Activated T-cell treated with anti-CD3 and anti-CD28 coated beads, Interleukin-2, amount 50 U/mL, for 72 hours (primary cell): ENCODE measurements at regions not wholly inside any gene's neighbourhood (a gene's known extent, or its start where the extent isn't known, plus 50 kb on each side); places are given as distances from the start of the nearest gene placed in this dataset.
"Not testable (repeated sequence)": the region's sequence is repeated elsewhere in the genome, so short reads cannot be mapped to it uniquely, and the experiment has no call there.

Experiments
- ATAC-seq, 2 donors: fragments of 150-1000 bp; cut with Tn5 transposase; replicated peaks in 1 of 2; 2 replicates each; pipeline ENCODE4 v1.10.0; 2021; ENCODE audit warnings: moderate library complexity in 2 of 2, mild to moderate bottlenecking in 1 of 2
- DNase-seq, 2 donors: peaks; one replicate each; pipeline ENCODE4 v3.0.0; 2021 to 2022; ENCODE audit warnings: mixed read lengths in 1 of 2
- H3K27ac Mint-ChIP-seq: one replicate; pipeline ENCODE4 v1.8.0; 2022; ENCODE audit warnings: mild to moderate bottlenecking, moderate library complexity, mixed read lengths
- H3K27me3 Mint-ChIP-seq: one replicate; pipeline ENCODE4 v1.8.0; 2022; ENCODE audit warnings: low read depth, mixed read lengths
- H3K36me3 Mint-ChIP-seq, 2 donors: one replicate each; pipeline ENCODE4 v1.8.0; 2022; ENCODE audit warnings: mixed read lengths in 2 of 2, mild to moderate bottlenecking in 1 of 2; ENCODE audit not compliant: insufficient read depth in 2 of 2
- H3K4me1 Mint-ChIP-seq: one replicate; pipeline ENCODE4 v1.8.0; 2022; ENCODE audit warnings: low read depth, mixed read lengths
- H3K4me3 Mint-ChIP-seq, 2 donors: one replicate each; pipeline ENCODE4 v1.8.0; 2022; ENCODE audit warnings: mild to moderate bottlenecking in 2 of 2, mixed read lengths in 2 of 2, moderate library complexity in 2 of 2
- H3K9me3 Mint-ChIP-seq, 2 donors: one replicate each; pipeline ENCODE4 v1.8.0; 2022; ENCODE audit warnings: mixed read lengths in 2 of 2

GRCh38 chr5:63085561-63085960 lies 506.9 kb downstream of the LRRC70 start:
- no peaks in the 10 kb centered on the region for H3K27me3 Mint-ChIP-seq
- DNase-seq: no peak
- H3K36me3 Mint-ChIP-seq: no peaks in the 10 kb centered on the region
- no peaks in the 10 kb centered on the region for H3K4me1 Mint-ChIP-seq
- no peak overlapping the region for H3K4me3 Mint-ChIP-seq
- ATAC-seq: no peak
- peaks cover 0 to 1% of the 10 kb centered on the region in 2 donors for H3K9me3 Mint-ChIP-seq
- no peak overlapping the region for H3K27ac Mint-ChIP-seq

- H3K4me3 Mint-ChIP-seq, DNase-seq, H3K4me1 Mint-ChIP-seq, H3K27me3 Mint-ChIP-seq, H3K27ac Mint-ChIP-seq, H3K9me3 Mint-ChIP-seq, H3K36me3 Mint-ChIP-seq, ATAC-seq: not testable (repeated sequence)
These were observed 505.1 kb downstream of the LRRC70 start for GRCh38 chr5:63083689-63084088.

GRCh38 chr5:63081402-63081801 lies 502.8 kb downstream of the LRRC70 start:
- H3K27me3 Mint-ChIP-seq: no peaks in the 10 kb centered on the region
- no peak for DNase-seq
- H3K36me3 Mint-ChIP-seq: no peaks in the 10 kb centered on the region
- H3K27ac Mint-ChIP-seq: no peak overlapping the region
- H3K4me3 Mint-ChIP-seq: no peak overlapping the region
- no peak for ATAC-seq
- H3K4me1 Mint-ChIP-seq: no peaks in the 10 kb centered on the region
- peaks cover 0 to 4% of the 10 kb centered on the region in 2 donors for H3K9me3 Mint-ChIP-seq

GRCh38 chr5:63070001-63070400 lies 491.4 kb downstream of the LRRC70 start:
- no peak overlapping the region for H3K4me3 Mint-ChIP-seq
- H3K27ac Mint-ChIP-seq: no peak overlapping the region

GRCh38 chr5:63055421-63055820 lies 476.8 kb downstream of the LRRC70 start:
- no peak overlapping the region for H3K4me3 Mint-ChIP-seq
- H3K4me1 Mint-ChIP-seq: no peaks in the 10 kb centered on the region
- H3K27me3 Mint-ChIP-seq: no peaks in the 10 kb centered on the region
- no peak overlapping the region for H3K27ac Mint-ChIP-seq
- DNase-seq: no peak
- no peak for ATAC-seq
- H3K36me3 Mint-ChIP-seq: no peaks in the 10 kb centered on the region
- H3K9me3 Mint-ChIP-seq: peaks cover 0 to 3% of the 10 kb centered on the region in 2 donors

More at GRCh38 chr5:63070001-63070400, 491.4 kb downstream of the LRRC70 start:
- no peaks in the 10 kb centered on the region for H3K27me3 Mint-ChIP-seq
- DNase-seq: no peak
- no peaks in the 10 kb centered on the region for H3K9me3 Mint-ChIP-seq
- ATAC-seq: no peak
- H3K4me1 Mint-ChIP-seq: no peaks in the 10 kb centered on the region
- H3K36me3 Mint-ChIP-seq: no peaks in the 10 kb centered on the region

- no peak overlapping the region for H3K4me3 Mint-ChIP-seq
- peaks cover 0 to 4% of the 10 kb centered on the region in 2 donors for H3K9me3 Mint-ChIP-seq
- no peaks in the 10 kb centered on the region for H3K36me3 Mint-ChIP-seq
- no peaks in the 10 kb centered on the region for H3K4me1 Mint-ChIP-seq
- H3K27me3 Mint-ChIP-seq: no peaks in the 10 kb centered on the region
- DNase-seq (no peak), ATAC-seq (no peak)
- H3K27ac Mint-ChIP-seq: no peak overlapping the region
These were observed 474.5 kb downstream of the LRRC70 start for GRCh38 chr5:63053019-63053638.

GRCh38 chr5:63050916-63051315 lies 472.3 kb downstream of the LRRC70 start:
- H3K4me1 Mint-ChIP-seq: no peaks in the 10 kb centered on the region
- no peaks in the 10 kb centered on the region for H3K27me3 Mint-ChIP-seq
- H3K9me3 Mint-ChIP-seq: peaks cover 0 to 4% of the 10 kb centered on the region in 2 donors
- no peak overlapping the region for H3K4me3 Mint-ChIP-seq
- no peak overlapping the region for H3K27ac Mint-ChIP-seq
- ATAC-seq (no peak), DNase-seq (no peak)
- H3K36me3 Mint-ChIP-seq: no peaks in the 10 kb centered on the region

GRCh38 chr5:63049935-63050334 lies 471.3 kb downstream of the LRRC70 start:
- no peaks in the 10 kb centered on the region for H3K36me3 Mint-ChIP-seq
- no peaks in the 10 kb centered on the region for H3K4me1 Mint-ChIP-seq
- no peak overlapping the region for H3K4me3 Mint-ChIP-seq
- no peak overlapping the region for H3K27ac Mint-ChIP-seq
- H3K27me3 Mint-ChIP-seq: no peaks in the 10 kb centered on the region
- no peak for DNase-seq
- no peak for ATAC-seq
- peaks cover 0 to 4% of the 10 kb centered on the region in 2 donors for H3K9me3 Mint-ChIP-seq

GRCh38 chr5:63043792-63044191 lies 465.2 kb downstream of the LRRC70 start:
- Mint-ChIP-seq H3K27me3 (no peaks in the 10 kb centered on the region), H3K4me3 (no peak overlapping the region), H3K36me3 (no peaks in the 10 kb centered on the region), H3K9me3 (peaks cover 0 to 2% of the 10 kb centered on the region in 2 donors), H3K4me1 (no peaks in the 10 kb centered on the region), H3K27ac (no peak overlapping the region)
- DNase-seq (no peak), ATAC-seq (no peak)

GRCh38 chr5:63032343-63032742 lies 453.7 kb downstream of the LRRC70 start:
- Mint-ChIP-seq H3K9me3 (peaks cover 7 to 15% of the 10 kb centered on the region in 2 donors), H3K4me3 (no peak overlapping the region), H3K4me1 (no peaks in the 10 kb centered on the region), H3K27me3 (no peaks in the 10 kb centered on the region), H3K27ac (no peak overlapping the region), H3K36me3 (peaks cover 0 to 2% of the 10 kb centered on the region in 2 donors)
- ATAC-seq (no peak), DNase-seq (no peak)

- Mint-ChIP-seq H3K4me1 (no peaks in the 10 kb centered on the region), H3K27me3 (no peaks in the 10 kb centered on the region), H3K9me3 (peaks cover 6 to 15% of the 10 kb centered on the region in 2 donors), H3K36me3 (peaks cover 0 to 2% of the 10 kb centered on the region in 2 donors), H3K27ac (no peak overlapping the region), H3K4me3 (no peak overlapping the region)
- ATAC-seq (no peak), DNase-seq (no peak)
These were observed 451.3 kb downstream of the LRRC70 start for GRCh38 chr5:63029891-63030290.

GRCh38 chr5:63025679-63026078 lies 447.1 kb downstream of the LRRC70 start:
- H3K4me3 Mint-ChIP-seq: peak overlapping the region in 1 of 2 donors; percentile 57
- DNase-seq (no peak), ATAC-seq (no peak)
- no peaks in the 10 kb centered on the region for H3K4me1 Mint-ChIP-seq
- peaks cover 0 to under 1% of the 10 kb centered on the region in 2 donors for H3K9me3 Mint-ChIP-seq
- H3K27me3 Mint-ChIP-seq: no peaks in the 10 kb centered on the region
- H3K27ac Mint-ChIP-seq: peak overlapping the region; percentile 73
- H3K36me3 Mint-ChIP-seq: no peaks in the 10 kb centered on the region

- no peaks in the 10 kb centered on the region for H3K27me3 Mint-ChIP-seq
These were observed 443.8 kb downstream of the LRRC70 start for GRCh38 chr5:63022403-63022802.

GRCh38 chr5:63011158-63011557 lies 432.5 kb downstream of the LRRC70 start:
- H3K27ac Mint-ChIP-seq: no peak overlapping the region
- no peak overlapping the region for H3K4me3 Mint-ChIP-seq
- H3K27me3 Mint-ChIP-seq: no peaks in the 10 kb centered on the region
- peaks cover 1 to 3% of the 10 kb centered on the region in 2 donors for H3K36me3 Mint-ChIP-seq
- DNase-seq (no peak), ATAC-seq (no peak)
- peaks cover 15 to 21% of the 10 kb centered on the region in 2 donors for H3K9me3 Mint-ChIP-seq
- H3K4me1 Mint-ChIP-seq: no peaks in the 10 kb centered on the region

More at GRCh38 chr5:63022403-63022802, 443.8 kb downstream of the LRRC70 start:
- Mint-ChIP-seq H3K27ac (no peak overlapping the region), H3K4me1 (no peaks in the 10 kb centered on the region), H3K36me3 (no peaks in the 10 kb centered on the region), H3K4me3 (no peak overlapping the region), H3K9me3 (peaks cover 0 to 2% of the 10 kb centered on the region in 2 donors)
- DNase-seq (no peak), ATAC-seq (no peak)
